Raji (cell line): ENCODE measurements at regions not wholly inside any gene's neighbourhood (a gene's known extent, or its start where the extent isn't known, plus 50 kb on each side); places are given as distances from the start of the nearest gene placed in this dataset.

Experiments
- POLR2A ChIP-seq: IDR thresholded peaks from 2 replicates; pipeline ENCODE4 v1.6.1; 2011; ENCODE audit warnings: low read depth, low read length, control low read depth; ENCODE audit not compliant: insufficient read depth

DNA sequence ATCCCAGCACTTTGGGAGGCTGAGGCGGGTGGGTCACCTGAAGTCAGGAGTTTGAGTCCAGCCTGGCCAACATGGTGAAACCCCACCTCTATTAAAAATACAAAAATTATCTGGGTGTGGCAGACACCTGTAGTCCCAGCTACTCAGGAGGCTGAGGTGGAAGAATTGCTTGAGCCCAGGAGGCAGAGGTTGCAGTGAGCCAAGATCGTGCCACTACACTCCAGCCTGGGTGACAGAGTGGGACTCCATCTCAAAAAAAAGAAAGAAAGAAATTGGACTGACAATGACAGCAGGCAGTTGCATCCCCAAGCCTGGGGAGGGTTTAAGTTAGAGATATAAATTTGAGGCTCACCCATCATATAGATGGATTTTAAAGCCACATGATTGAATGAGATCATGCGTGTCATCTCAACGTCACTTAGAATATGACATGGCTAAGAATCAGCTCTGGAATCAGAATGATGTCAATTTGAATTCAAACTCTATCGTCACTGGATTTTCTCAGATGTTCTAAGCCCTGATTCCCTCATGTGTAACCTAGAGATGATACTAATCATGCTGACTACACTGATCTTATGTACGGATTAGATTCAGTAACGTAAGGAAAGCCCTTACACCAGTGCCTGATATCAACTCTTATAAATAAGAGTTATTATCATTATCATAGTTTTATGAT lies 534.0 kb upstream of the JARID2 start:
- no peak for TF ChIP-seq POLR2A

DNA sequence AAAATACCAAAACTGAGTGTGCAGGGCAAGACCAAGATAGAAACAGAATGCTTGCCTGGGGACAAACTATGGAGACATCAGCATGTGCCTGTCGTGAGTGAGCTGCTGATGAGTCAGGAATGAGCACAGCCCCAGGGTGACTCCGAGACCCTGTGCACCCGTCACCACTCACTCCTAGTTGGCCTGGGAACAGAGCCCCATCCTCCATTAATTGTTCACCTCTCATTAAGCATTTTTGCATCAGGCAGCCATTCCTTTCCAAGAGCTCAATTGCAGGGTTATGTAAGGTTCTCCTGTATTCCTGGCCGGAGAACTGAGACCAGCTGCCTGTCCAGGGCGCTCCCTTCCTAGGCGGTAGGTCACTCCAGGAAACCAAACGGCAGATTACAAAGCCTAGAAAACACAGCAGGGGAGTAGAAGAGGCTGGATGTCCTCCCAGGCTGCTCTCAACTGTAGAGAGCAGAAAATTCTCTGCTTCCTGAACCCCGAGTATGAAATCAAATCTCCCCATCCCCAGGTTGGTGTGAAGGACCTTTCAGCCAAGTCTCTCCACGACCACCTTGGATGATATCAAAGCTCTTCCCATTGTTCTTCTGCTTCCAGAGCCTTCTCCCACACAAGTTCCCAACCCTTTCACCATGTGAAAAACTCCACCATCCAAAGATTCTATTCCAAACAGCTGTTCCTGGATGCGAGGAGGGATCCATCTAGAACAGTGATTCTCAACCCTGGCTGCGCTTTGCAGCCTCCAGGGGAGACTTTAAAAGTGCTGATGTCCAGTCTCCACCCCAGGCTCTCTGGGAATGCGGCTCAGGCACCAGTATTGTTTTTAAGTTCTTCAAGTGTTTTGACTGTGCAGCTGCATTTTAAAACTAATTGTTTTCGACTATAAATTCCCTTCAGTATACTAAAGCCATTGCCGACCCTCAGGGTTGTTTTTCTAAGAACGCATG lies 532.6 kb upstream of the JARID2 start:
- TF ChIP-seq POLR2A, result no peak

DNA sequence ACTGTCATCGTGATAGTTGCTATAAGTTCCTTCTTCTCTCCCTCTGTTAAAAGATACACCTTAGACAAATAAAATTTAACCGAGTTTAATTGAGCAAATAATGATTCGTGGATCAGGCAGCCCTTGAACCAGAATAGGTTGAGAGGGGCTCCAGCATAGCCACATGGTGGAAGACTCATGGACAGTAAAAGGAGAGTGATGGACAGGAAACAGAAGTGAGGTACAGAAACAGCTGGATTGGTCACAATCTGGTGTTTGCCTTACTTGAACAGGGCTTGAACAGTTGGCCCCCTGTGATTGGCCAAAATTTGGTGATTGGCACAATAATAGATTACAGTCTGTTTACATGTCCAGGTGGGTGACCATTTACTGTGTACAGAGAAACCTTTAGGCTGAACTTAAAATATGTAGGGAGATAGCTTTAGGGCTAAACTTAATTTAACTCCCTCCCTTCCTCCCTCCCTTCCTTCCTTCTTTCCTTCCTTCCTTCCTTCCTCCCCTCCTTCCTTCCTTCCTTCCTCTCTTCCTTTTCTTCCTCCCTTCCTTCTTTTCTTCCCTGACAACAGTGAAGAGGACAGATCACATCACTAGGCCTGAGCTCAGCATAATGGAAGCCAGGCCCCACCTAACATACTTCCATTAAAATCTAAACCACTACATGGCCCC lies 531.8 kb upstream of the JARID2 start:
- no peak for TF ChIP-seq POLR2A

- TF ChIP-seq POLR2A, result no peak
Measured at GRCh38 chr6:14715076-14715475, 530.8 kb upstream of the JARID2 start.

GRCh38 chr6:14716499-14717146 lies 529.2 kb upstream of the JARID2 start:
- TF ChIP-seq POLR2A, result no peak

- TF ChIP-seq POLR2A, result no peak
Measured at GRCh38 chr6:14717307-14717706, 528.6 kb upstream of the JARID2 start.

GRCh38 chr6:14718861-14719260 lies 527.0 kb upstream of the JARID2 start:
- no peak for TF ChIP-seq POLR2A

DNA sequence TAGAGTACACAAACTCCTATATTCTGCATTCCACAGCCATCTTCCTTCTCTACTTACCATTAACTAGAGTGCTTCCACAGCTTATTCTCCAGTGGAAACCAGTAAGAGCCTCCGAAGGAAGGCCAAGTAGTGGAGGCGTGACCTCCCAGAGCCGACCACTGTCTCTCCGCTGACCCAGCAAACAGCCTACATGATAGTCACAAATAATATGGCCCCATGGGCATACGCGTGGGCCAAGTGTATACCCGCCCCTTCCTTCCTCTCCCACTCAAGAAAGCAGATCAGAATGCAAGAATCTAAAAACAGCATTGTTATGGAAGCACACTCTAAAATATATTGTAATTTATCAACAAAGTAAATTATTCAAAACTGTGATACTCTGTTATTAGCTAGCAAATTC lies 526.6 kb upstream of the JARID2 start:
- no peak for TF ChIP-seq POLR2A

DNA sequence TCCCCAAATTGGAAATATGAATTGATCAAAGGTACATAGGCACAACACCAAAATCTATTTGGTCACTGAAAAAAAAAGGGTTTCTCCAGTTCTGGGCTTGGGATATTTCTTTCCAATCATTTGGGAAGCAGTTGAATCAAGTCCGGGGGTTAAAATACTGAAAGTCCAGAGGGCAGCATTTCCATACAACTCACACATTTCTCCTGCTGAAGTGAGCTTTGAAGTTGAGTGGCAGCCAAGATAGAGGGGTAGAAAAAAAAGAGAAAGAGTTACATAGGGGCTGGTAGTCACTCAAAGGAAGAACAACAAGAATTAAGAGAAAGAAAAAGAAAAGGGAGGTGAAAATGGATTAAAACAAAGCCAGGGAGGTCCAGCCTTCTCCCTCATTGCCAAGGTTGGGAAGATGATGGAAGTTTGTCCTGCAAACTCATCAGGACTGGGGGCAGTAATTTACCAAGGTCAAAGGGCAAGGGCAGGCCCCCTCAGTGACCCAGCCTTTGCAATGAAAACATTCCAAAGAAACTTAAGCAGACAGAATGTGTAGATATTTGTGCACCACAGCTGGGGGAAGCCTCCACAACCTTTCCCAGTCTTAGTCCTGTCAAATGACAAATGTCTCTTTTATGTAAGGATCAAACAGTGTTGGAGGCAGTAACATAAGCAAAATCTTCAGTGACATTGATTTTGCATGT lies 525.3 kb upstream of the JARID2 start:
- no peak for TF ChIP-seq POLR2A

GRCh38 chr6:14721103-14721758 lies 524.6 kb upstream of the JARID2 start:
- no peak for TF ChIP-seq POLR2A

GRCh38 chr6:14722001-14722562 lies 523.8 kb upstream of the JARID2 start:
- no peak for TF ChIP-seq POLR2A

DNA sequence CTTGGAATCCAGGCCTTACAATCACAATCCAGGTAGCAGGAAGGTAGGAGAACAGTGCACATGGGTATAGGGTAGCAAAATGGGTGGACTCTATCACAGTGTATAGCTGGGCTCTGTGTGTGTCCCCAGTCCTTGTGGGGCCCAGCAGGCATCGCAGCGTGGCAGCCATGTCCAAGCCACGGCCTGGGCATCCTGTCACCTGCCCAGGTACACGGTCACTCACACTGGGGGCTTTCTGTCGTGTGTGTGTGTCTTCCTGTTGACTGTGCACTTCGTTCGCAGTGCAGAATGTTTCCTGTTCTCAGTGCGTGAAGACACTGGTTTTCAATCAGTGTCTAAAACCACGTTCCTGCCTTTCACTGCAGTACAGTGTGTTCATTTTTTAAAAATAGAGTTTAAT lies 523.2 kb upstream of the JARID2 start:
- TF ChIP-seq POLR2A, result no peak

DNA sequence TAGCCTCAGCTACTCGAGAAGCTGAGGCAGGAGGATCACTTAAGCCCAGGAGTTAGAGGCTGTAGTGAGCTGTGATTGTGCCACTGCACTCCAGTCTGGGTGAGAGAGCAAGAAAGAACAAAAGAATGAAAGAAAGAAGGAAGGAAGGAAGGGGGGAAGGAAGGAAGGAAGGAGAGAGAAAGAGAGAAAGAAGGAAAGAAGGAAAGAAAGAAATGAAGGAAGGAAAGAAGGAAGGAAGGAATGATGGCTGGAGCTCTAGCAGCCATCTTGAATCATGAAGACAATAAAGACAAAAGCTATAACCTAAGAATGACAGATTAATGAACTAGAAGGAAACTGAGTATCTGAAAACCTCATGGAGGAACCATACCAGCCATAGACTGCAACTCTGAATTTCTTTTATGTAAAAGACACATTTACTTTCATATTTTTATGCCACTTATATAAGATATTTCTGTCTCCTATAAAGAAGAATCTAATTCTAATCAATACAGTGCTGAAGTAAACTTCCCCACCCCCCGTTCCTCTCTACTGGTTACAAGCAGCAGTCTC lies 522.3 kb upstream of the JARID2 start:
- TF ChIP-seq POLR2A, result no peak
